ENCODE measurements at regions not wholly inside any gene's neighbourhood (a gene's known extent, or its start where the extent isn't known, plus 50 kb on each side); places are given as distances from the start of the nearest gene placed in this dataset.

DNA sequence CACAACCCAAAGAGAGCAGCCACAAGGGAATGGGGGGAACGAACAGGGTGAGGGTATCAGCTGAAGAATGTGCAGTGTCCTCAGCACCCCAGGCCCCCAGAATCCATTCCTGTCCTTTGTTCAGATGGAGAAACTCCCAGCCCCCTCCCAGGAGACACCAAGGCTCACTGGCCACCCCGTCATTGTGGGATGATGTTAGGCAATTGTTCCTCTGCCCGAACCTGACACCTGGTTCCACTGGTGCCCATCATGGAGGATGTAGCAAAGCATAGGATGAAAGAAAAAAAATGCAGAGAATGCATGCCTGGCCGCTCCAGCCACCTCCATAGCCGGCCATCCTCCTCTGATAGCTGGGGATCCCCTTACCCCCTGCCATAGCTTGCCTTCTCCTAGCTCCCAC, 197.3 kb upstream of the TWIST2 start:
- DNase-seq (ENCODE audit: low spot score in 2 of 2): no peak
- TF ChIP-seq CTCF (IDR thresholded peaks at IDR 0.05) (no peak), POLR2A (IDR thresholded peaks at IDR 0.05) (no peak), EP300 (IDR thresholded peaks at IDR 0.05) (no peak)
- no peaks in the 10 kb centered on the region for H3K4me1 ChIP-seq
- H3K9me3 ChIP-seq: no peaks in the 10 kb centered on the region
- H3K27ac ChIP-seq: no peak overlapping the region
- WGBS, 2 donors: 84 to 92% methylated on average over 5 of the region's 5 CpGs
- no peaks in the 10 kb centered on the region for H3K27me3 ChIP-seq
- no peak overlapping the region for H3K4me3 ChIP-seq
- H3K36me3 ChIP-seq: no peaks in the 10 kb centered on the region

DNA sequence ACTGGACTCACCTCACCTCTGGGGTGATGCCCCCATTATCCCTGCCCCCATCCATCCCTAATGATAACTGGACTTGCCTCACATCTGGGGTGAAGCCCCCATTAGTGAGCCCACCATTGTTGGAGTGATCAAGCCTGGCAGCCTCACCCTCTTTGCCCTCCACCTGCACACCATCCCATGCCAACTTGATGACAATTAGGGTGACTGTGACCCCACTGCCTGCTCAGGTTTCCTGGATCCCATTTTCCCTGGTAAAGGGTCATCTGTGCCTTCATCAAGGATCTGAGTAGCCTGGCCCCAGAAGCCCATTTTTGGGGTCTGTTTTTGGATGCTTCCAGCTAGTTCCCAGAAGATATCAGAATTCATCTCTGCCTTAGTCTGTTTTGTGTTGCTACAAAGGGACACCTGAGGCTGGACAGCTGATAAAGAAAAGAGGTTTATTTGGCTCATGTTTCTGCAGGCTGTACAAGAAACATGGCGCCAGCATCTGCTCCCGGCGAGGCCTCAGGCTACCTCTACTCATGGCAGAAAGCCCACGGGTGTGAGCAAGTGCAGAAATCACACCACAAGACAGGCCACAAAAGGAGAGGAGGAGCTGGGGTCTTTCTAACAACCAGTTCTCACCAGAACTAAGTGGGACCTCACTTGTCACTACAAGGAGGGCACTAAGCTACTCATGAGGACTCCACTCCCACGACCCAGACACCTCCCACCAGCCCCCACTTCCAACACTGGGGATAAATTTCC, 196.4 kb upstream of the TWIST2 start:
- WGBS, 2 donors: 74 to 80% methylated on average over 5 of the region's 5 CpGs
- H3K9me3 ChIP-seq: no peaks in the 10 kb centered on the region
- H3K27me3 ChIP-seq: no peaks in the 10 kb centered on the region
- TF ChIP-seq CTCF (IDR thresholded peaks at IDR 0.05): no peak
- no peak for TF ChIP-seq POLR2A (IDR thresholded peaks at IDR 0.05)
- no peak for TF ChIP-seq EP300 (IDR thresholded peaks at IDR 0.05)
- no peak for DNase-seq (ENCODE audit: low spot score in 2 of 2)
- no peak overlapping the region for H3K4me3 ChIP-seq
- no peaks in the 10 kb centered on the region for H3K36me3 ChIP-seq
- H3K4me1 ChIP-seq: peaks cover 0 to 7% (median 0%) of the 10 kb centered on the region in 4 donors
- H3K27ac ChIP-seq: no peak overlapping the region

DNA sequence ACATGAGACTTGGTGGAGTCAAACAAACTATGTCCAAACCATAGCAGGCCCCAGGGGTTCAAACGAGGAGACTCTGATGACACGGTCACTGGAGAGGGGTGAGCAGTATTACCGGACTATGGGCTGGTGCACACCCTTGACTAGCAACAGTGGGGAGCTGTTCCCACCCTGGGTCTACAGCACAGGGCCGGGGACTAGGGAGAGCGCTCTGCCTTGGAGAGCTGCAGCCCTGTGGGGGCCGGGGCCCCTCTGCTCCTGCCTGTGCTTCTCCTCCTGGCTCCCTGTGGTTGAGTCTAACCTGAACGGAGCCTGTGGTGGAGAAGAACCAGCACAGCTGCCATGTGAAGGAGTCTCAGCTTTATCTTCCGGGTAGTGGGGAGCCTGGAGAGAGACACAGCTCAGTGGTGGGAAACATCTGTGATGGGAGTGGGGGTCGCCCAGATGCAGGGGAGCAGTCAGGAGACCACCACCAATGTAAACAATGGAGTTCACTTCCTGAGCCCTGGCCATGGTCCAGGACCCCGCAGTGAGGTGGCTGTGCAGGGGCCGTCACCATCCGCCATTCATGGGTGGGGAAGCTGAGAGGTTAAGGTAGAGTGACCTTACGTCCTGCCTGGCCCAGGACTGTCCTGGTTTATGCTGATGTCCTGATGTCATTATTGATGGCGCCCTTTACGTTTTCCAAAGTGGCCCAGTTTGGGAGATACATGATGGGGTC, 195.7 kb upstream of the TWIST2 start:
- Histone ChIP-seq H3K4me3 (no peak overlapping the region), H3K4me1 (peaks cover 0 to 13% (median 0%) of the 10 kb centered on the region in 4 donors), H3K27ac (no peak overlapping the region), H3K36me3 (no peaks in the 10 kb centered on the region), H3K27me3 (no peaks in the 10 kb centered on the region), H3K9me3 (no peaks in the 10 kb centered on the region)
- TF ChIP-seq EP300 (IDR thresholded peaks at IDR 0.05) (no peak), POLR2A (IDR thresholded peaks at IDR 0.05) (no peak), CTCF (IDR thresholded peaks at IDR 0.05) (no peak)
- no peak for DNase-seq (ENCODE audit: low spot score in 2 of 2)
- 90 to 94% methylated on average over 11 to 14 of the region's 15 CpGs for WGBS, 2 donors

DNA sequence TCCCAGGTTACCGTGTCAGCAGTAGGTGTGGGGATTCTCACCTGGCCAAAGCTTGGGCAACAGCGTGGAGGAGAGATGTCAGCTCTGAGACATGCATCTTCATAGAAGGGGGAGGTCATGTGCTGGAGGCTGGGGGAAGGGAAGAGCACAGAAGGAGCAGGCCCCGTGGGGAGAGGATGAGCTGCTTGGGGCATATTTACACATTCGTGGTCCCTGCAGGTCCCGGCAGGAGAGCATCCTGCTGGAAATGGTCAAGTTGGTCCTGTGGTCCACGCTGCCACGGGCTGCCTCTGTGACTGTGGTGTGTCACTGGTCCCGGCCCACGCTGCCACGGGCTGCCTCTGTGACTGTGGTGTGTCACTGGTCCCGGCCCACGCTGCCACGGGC, 195.1 kb upstream of the TWIST2 start:
- 92 to 94% methylated on average over 7 to 13 of the region's 13 CpGs for WGBS, 2 donors
- H3K27me3 ChIP-seq: no peaks in the 10 kb centered on the region
- TF ChIP-seq CTCF (IDR thresholded peaks at IDR 0.05): no peak
- TF ChIP-seq EP300 (IDR thresholded peaks at IDR 0.05): no peak
- TF ChIP-seq POLR2A (IDR thresholded peaks at IDR 0.05): no peak
- H3K36me3 ChIP-seq: no peaks in the 10 kb centered on the region
- peaks cover 0 to 18% (median 2%) of the 10 kb centered on the region in 4 donors for H3K4me1 ChIP-seq
- no peak overlapping the region for H3K27ac ChIP-seq
- DNase-seq (ENCODE audit: low spot score in 2 of 2): no peak
- no peak overlapping the region for H3K4me3 ChIP-seq
- H3K9me3 ChIP-seq: no peaks in the 10 kb centered on the region

DNA sequence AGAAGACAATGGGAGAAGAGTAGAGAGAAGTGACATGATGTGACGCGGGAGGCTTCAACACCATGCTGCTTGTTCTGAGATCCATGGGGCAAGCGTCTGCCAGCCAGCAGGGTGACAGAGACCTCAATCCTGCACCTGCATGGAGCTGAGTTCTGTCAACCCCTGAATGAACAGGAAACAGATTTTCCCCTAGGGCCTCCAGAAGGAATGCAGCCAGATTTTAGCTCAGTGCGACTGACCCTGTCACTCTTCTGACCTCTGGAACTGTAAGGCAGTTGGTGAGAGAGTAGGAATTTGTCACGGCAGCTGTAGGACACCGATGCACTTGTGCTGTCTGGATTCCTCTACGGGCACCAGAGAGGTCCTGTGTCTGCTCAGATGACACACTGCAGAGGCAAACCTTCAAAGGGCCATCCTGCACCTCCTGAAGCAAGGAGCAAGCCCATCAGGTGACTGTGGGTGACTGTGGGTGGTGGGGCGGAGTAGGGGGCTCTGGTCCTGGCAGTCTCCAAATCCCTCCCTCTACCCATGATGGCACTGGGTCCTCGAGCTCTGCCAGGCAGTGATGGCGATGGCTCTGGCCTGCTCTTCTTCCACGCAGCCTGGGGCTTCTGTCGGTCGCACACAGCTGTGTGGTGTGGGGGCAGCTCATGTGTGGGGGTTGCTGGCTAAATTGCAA, 194.3 kb upstream of the TWIST2 start:
- H3K9me3 ChIP-seq: no peaks in the 10 kb centered on the region
- H3K4me1 ChIP-seq: peaks cover 0 to 19% (median 3%) of the 10 kb centered on the region in 4 donors
- no peaks in the 10 kb centered on the region for H3K27me3 ChIP-seq
- 61 to 67% methylated on average over 9 to 13 of the region's 13 CpGs for WGBS, 2 donors
- H3K27ac ChIP-seq: no peak overlapping the region
- no peaks in the 10 kb centered on the region for H3K36me3 ChIP-seq
- TF ChIP-seq CTCF (IDR thresholded peaks at IDR 0.05): no peak
- TF ChIP-seq POLR2A (IDR thresholded peaks at IDR 0.05): no peak
- TF ChIP-seq EP300 (IDR thresholded peaks at IDR 0.05): no peak
- DNase-seq (ENCODE audit: low spot score in 2 of 2): no peak
- no peak overlapping the region for H3K4me3 ChIP-seq

All from tibial nerve (tissue), 4 donors.